SK-N-SH (cell line): ENCODE measurements at regions not wholly inside any gene's neighbourhood (a gene's known extent, or its start where the extent isn't known, plus 50 kb on each side); places are given as distances from the start of the nearest gene placed in this dataset.

Experiments used
- ELF1 ChIP-seq: IDR thresholded peaks from 2 replicates; pipeline ENCODE4 v1.4.0; 2012
- EZH2phosphoT487 ChIP-seq: fragments of 200-600 bp; sonication (generic); IDR thresholded peaks from 2 replicates; pipeline ENCODE4 v1.6.1; 2017; ENCODE audit warnings: low read depth, mixed run types, mild to moderate bottlenecking, antibody characterized with exemption, moderate library complexity, borderline replicate concordance
- GABPA ChIP-seq: IDR thresholded peaks from 2 replicates; pipeline ENCODE4 v1.4.0; 2012; ENCODE audit warnings: low read depth, mild to moderate bottlenecking
- MXI1 ChIP-seq: IDR thresholded peaks from 2 replicates; pipeline ENCODE4 v1.6.1; 2012; ENCODE audit warnings: mild to moderate bottlenecking, low read depth, low read length, improper control_type of control experiment
- POLR2AphosphoS5 ChIP-seq: IDR thresholded peaks from 2 replicates; pipeline ENCODE4 v1.6.1; 2012; ENCODE audit warnings: low read depth, low read length
- SIN3A ChIP-seq: IDR thresholded peaks from 2 replicates; pipeline ENCODE4 v1.6.1; 2012; ENCODE audit warnings: low read depth, mild to moderate bottlenecking, low read length, moderate library complexity, borderline replicate concordance
- TAF1 ChIP-seq: IDR thresholded peaks from 2 replicates; pipeline ENCODE4 v1.6.1; 2012; ENCODE audit warnings: low read depth, mild to moderate bottlenecking, low read length, moderate library complexity, borderline replicate concordance
- TCF12 ChIP-seq: IDR thresholded peaks from 2 replicates; pipeline ENCODE4 v1.4.0; 2012
- TEAD4 ChIP-seq: IDR thresholded peaks from 2 replicates; pipeline ENCODE4 v1.4.0; 2012; ENCODE audit warnings: mild to moderate bottlenecking, borderline replicate concordance; ENCODE audit not compliant: insufficient read depth
- TF ChIP-seq, protein P1 (sequence below): fragments of 200-600 bp; sonication (generic); IDR thresholded peaks from 2 replicates; pipeline ENCODE4 v1.6.1; 2017; ENCODE audit warnings: antibody characterized with exemption, mild to moderate bottlenecking, moderate library complexity
- TF ChIP-seq, protein P2 (sequence below): IDR thresholded peaks from 2 replicates; pipeline ENCODE4 v1.6.1; 2012; ENCODE audit warnings: mild to moderate bottlenecking, low read depth, low read length, moderate library complexity
- TF ChIP-seq, protein P3 (sequence below): IDR thresholded peaks from 2 replicates; pipeline ENCODE4 v1.4.0; 2012; ENCODE audit warnings: low read depth, borderline replicate concordance
- TF ChIP-seq, protein P4 (sequence below): IDR thresholded peaks from 2 replicates; pipeline ENCODE4 v1.4.0; 2012; ENCODE audit warnings: low read depth

GRCh38 chr3:145903472-145904013 lies 257.4 kb downstream of the PLOD2 start:
- TF ChIP-seq ELF1, result no peak
- TF ChIP-seq POLR2AphosphoS5, result no peak
- TF ChIP-seq, protein P1, sequence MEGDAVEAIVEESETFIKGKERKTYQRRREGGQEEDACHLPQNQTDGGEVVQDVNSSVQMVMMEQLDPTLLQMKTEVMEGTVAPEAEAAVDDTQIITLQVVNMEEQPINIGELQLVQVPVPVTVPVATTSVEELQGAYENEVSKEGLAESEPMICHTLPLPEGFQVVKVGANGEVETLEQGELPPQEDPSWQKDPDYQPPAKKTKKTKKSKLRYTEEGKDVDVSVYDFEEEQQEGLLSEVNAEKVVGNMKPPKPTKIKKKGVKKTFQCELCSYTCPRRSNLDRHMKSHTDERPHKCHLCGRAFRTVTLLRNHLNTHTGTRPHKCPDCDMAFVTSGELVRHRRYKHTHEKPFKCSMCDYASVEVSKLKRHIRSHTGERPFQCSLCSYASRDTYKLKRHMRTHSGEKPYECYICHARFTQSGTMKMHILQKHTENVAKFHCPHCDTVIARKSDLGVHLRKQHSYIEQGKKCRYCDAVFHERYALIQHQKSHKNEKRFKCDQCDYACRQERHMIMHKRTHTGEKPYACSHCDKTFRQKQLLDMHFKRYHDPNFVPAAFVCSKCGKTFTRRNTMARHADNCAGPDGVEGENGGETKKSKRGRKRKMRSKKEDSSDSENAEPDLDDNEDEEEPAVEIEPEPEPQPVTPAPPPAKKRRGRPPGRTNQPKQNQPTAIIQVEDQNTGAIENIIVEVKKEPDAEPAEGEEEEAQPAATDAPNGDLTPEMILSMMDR, result no peak
- no peak for TF ChIP-seq TAF1
- no peak for TF ChIP-seq TCF12
- TF ChIP-seq, protein P2, sequence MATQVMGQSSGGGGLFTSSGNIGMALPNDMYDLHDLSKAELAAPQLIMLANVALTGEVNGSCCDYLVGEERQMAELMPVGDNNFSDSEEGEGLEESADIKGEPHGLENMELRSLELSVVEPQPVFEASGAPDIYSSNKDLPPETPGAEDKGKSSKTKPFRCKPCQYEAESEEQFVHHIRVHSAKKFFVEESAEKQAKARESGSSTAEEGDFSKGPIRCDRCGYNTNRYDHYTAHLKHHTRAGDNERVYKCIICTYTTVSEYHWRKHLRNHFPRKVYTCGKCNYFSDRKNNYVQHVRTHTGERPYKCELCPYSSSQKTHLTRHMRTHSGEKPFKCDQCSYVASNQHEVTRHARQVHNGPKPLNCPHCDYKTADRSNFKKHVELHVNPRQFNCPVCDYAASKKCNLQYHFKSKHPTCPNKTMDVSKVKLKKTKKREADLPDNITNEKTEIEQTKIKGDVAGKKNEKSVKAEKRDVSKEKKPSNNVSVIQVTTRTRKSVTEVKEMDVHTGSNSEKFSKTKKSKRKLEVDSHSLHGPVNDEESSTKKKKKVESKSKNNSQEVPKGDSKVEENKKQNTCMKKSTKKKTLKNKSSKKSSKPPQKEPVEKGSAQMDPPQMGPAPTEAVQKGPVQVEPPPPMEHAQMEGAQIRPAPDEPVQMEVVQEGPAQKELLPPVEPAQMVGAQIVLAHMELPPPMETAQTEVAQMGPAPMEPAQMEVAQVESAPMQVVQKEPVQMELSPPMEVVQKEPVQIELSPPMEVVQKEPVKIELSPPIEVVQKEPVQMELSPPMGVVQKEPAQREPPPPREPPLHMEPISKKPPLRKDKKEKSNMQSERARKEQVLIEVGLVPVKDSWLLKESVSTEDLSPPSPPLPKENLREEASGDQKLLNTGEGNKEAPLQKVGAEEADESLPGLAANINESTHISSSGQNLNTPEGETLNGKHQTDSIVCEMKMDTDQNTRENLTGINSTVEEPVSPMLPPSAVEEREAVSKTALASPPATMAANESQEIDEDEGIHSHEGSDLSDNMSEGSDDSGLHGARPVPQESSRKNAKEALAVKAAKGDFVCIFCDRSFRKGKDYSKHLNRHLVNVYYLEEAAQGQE, result no peak
- no peak for TF ChIP-seq MXI1
- no peak for TF ChIP-seq SIN3A
- TF ChIP-seq, protein P3, sequence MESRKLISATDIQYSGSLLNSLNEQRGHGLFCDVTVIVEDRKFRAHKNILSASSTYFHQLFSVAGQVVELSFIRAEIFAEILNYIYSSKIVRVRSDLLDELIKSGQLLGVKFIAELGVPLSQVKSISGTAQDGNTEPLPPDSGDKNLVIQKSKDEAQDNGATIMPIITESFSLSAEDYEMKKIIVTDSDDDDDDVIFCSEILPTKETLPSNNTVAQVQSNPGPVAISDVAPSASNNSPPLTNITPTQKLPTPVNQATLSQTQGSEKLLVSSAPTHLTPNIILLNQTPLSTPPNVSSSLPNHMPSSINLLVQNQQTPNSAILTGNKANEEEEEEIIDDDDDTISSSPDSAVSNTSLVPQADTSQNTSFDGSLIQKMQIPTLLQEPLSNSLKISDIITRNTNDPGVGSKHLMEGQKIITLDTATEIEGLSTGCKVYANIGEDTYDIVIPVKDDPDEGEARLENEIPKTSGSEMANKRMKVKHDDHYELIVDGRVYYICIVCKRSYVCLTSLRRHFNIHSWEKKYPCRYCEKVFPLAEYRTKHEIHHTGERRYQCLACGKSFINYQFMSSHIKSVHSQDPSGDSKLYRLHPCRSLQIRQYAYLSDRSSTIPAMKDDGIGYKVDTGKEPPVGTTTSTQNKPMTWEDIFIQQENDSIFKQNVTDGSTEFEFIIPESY, result no peak
- TF ChIP-seq TEAD4, result no peak
- TF ChIP-seq GABPA, result no peak
- TF ChIP-seq, protein P4, sequence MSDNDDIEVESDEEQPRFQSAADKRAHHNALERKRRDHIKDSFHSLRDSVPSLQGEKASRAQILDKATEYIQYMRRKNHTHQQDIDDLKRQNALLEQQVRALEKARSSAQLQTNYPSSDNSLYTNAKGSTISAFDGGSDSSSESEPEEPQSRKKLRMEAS, result no peak
- no peak for TF ChIP-seq EZH2phosphoT487
